NT2/D1 (cell line): ENCODE measurements at regions not wholly inside any gene's neighbourhood (a gene's known extent, or its start where the extent isn't known, plus 50 kb on each side); places are given as distances from the start of the nearest gene placed in this dataset.

ENCODE experiments used
- SUZ12 ChIP-seq: IDR thresholded peaks from 2 replicates; pipeline ENCODE4 v1.6.1; 2011; ENCODE audit not compliant: insufficient read length, insufficient read depth; ENCODE audit errors: extremely low read depth
- ZNF274 ChIP-seq: IDR thresholded peaks from 2 replicates; pipeline ENCODE4 v1.6.1; 2011; ENCODE audit warnings: mild to moderate bottlenecking, low read depth, low read length

- TF ChIP-seq SUZ12 (no peak), ZNF274 (no peak)
These were observed 128.5 kb upstream of the CPEB4 start for GRCh38 chr5:173759691-173760090.
